ENCODE measurements at regions not wholly inside any gene's neighbourhood (a gene's known extent, or its start where the extent isn't known, plus 50 kb on each side); places are given as distances from the start of the nearest gene placed in this dataset.

- DNase-seq = no peak
These were observed 53.0 kb upstream of the ANKEF1 start for GRCh38 chr20:9981829-9982228.

- peak; percentile 46 to 76 for DNase-seq
These were observed 56.3 kb upstream of the ANKEF1 start for GRCh38 chr20:9978397-9979004.

- no peak for DNase-seq
These were observed 57.2 kb upstream of the ANKEF1 start for GRCh38 chr20:9977629-9978028.

- DNase-seq = no peak
These were observed 60.5 kb upstream of the ANKEF1 start for GRCh38 chr20:9974324-9974723.

- no peak for DNase-seq
These were observed 63.0 kb upstream of the ANKEF1 start for GRCh38 chr20:9971746-9972145.

GRCh38 chr20:9969626-9970025 is 65.2 kb upstream of the ANKEF1 start:
- no peak for DNase-seq

GRCh38 chr20:9968015-9968414 is 66.8 kb upstream of the ANKEF1 start:
- no peak for DNase-seq

GRCh38 chr20:9966966-9967365 is 67.8 kb upstream of the ANKEF1 start:
- no peak for DNase-seq

GRCh38 chr20:9963029-9963428 is 71.8 kb upstream of the ANKEF1 start:
- no peak for DNase-seq

- DNase-seq = no peak
These were observed 76.1 kb upstream of the ANKEF1 start for GRCh38 chr20:9958693-9959092.

GRCh38 chr20:9955646-9956045 is 79.1 kb upstream of the ANKEF1 start:
- DNase-seq = no peak

GRCh38 chr20:9949563-9949962 is 85.2 kb upstream of the ANKEF1 start:
- DNase-seq = no peak

- DNase-seq = no peak
These were observed 89.4 kb upstream of the ANKEF1 start for GRCh38 chr20:9945408-9945807.

- no peak for DNase-seq
These were observed 92.1 kb upstream of the ANKEF1 start for GRCh38 chr20:9942736-9943135.

- DNase-seq = no peak
These were observed 94.5 kb upstream of the ANKEF1 start for GRCh38 chr20:9940329-9940728.

- DNase-seq = no peak
These were observed 95.6 kb upstream of the ANKEF1 start for GRCh38 chr20:9939231-9939630.

- DNase-seq = no peak
These were observed 96.4 kb upstream of the PAK5 start for GRCh38 chr20:9935285-9935684.

GRCh38 chr20:9930142-9930541 is 91.3 kb upstream of the PAK5 start:
- no peak for DNase-seq

GRCh38 chr20:9928955-9929354 is 90.1 kb upstream of the PAK5 start:
- no peak for DNase-seq

GRCh38 chr20:9928281-9928737 is 89.4 kb upstream of the PAK5 start:
- DNase-seq = no peak

GRCh38 chr20:9927224-9927623 is 88.3 kb upstream of the PAK5 start:
- no peak for DNase-seq

- no peak for DNase-seq
These were observed 87.6 kb upstream of the PAK5 start for GRCh38 chr20:9926476-9926875.

GRCh38 chr20:9926007-9926406 is 87.1 kb upstream of the PAK5 start:
- DNase-seq = no peak

- no peak for DNase-seq
These were observed 84.8 kb upstream of the PAK5 start for GRCh38 chr20:9923648-9924047.

GRCh38 chr20:9920866-9921265 is 82.0 kb upstream of the PAK5 start:
- no peak for DNase-seq
